ELF-1 (cell line): ENCODE measurements at regions not wholly inside any gene's neighbourhood (a gene's known extent, or its start where the extent isn't known, plus 50 kb on each side); places are given as distances from the start of the nearest gene placed in this dataset.

Experiments
- DNase-seq: peaks from one replicate; pipeline ENCODE4 v3.0.0-alpha.2; 2016; ENCODE audit warnings: low read depth, low spot score

DNA sequence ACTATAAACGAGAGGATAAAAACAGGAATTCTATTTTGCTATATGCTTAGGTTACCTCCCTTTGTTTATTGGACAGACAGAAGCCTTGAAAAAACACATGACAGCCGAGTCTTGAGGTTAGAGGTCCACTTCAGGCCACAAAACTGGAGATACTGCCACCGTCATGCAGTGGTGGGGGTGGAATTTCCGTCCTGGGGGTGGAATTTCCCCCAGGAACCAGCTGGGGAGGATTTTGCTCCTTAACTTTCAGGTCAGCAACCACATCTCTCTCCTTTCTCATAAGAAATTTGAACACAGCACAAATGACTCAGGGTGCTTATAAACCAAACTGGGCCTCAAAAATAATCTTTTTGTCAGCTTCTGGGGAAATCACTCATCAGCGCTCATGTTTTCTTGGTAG is 545.8 kb upstream of the ADAMTS9 start:
- DNase-seq: no peak

DNA sequence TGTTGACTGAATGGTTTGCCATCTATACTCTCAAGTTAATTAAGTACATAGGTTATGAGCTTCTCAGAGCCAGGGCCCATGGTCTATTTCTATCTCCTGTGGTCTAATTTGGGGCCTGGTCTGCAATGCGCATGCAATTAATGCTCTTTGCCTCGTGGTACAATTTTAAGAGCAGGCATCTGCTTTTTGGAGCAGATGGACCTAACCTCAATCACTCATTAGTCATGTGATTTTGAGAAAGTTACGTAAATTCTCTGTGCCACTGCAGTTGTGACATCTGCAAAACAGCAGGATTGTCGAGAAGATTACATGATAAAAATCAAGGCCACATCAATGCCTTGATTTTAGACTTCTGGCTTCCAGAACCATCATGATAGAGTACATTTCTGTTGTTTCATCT is 543.7 kb upstream of the ADAMTS9 start:
- DNase-seq: no peak

DNA sequence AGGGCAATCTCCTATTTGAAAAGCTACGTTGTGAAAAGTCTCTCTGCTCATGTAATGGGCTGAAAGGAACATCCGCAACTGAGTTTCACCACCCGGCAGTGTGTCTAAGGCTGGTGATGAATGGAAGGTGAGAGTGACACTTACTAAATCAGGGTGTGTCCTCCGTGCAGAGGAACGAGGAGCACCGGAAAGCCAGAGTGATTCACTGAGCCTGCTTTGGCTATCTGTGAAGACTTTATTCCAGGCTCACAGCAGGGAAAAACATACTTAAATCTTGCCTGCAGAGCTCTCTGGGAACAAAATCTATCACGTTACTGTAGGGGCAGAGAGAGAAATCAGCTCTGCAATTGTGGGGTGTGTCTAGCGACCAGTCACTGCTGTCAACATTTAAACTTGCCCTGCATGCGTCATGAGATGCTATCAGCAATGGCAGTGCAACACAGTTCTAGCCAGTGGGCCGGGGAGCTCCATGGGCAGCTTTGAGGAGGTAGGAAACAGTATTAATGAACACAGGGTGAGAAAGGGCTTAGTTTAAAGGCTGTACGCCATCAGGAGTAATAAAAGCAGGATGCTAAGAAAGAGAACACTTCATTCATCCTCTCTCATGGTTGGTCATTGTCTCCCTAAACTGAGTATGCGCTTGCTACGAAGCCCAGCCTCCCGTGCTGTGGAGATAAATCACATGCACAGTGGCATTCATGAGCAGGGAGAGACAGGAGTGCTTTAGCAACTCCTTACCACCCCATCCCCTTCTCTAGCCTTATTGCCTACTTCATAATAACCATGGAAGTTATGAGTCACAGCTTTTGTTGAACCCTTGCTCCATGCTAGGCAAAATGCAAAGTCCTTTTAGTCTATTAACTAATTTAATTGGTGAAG is 542.7 kb upstream of the ADAMTS9 start:
- DNase-seq: peak; percentile 31

DNA sequence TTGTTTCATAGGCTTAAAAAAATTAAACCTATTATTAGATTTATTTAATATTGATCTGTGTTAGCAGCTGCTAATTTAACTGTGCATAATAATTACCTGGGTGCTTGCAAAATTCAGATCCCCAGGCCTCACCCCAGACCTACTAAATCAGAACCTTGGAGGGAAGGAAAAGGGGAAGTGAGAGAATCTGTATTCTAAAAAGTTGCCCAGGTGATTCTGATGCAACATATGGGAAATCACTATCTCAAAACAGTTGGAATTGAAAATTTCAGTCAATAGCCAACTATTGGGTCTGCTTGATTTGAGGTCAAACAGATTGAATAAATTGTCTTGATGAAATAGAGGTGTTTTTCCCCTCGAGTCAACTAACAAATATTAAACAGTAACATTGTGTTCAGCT is 538.5 kb upstream of the ADAMTS9 start:
- DNase-seq: no peak

DNA sequence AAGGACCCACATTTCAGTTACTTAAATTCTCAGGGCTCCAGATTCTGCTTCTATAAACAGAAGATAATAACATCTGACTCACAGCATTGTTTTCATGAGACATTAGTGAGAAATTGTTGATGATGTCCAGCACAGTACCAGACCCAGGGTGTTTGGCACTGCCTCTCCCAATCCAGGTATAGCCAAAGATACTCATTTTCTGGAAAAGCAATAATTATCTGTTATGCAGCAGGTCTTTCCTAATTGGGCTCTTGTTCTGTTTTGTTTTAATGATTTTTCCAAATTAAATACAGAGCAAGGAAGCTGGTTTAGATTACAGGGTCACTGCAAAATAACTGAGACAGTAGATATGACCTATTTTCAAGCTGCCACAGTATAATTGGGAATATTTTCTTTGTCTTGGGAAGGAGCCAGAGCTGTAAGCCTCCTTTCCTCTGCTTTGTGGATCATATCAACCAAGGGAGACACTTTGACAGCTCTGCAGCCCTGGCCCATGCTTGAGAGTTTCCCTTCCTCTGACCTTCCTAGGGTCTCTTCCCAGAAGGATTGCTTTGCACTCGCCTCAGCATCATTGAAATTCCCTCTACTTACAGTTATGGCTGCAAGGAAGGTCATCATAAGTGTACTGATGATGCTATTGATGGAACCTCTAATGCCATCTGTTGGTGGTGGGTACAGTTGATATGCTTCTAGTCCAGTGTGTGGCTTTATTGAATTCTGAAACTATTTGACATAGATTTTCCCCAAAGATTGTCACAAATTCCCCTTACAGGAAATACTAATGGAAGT is 522.4 kb upstream of the ADAMTS9 start:
- no peak for DNase-seq

DNA sequence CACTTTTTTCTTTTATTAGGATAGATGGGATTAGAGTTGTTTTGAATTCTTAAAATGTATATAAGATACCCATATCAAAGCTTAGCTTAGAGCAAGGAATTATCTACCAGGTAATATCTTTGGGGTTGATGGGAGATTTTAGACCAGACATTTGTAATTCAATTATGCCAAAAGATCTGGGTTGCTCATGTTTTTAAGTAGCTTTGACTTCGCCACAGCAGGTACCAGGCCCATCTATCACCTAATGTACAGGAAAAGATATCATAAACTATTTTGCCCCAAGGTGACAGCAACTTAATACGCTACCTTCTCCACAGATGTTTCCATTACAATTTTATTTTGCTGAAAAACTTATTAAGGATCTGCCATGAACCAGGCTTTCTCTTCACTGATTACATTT is 514.6 kb upstream of the ADAMTS9 start:
- DNase-seq: no peak

DNA sequence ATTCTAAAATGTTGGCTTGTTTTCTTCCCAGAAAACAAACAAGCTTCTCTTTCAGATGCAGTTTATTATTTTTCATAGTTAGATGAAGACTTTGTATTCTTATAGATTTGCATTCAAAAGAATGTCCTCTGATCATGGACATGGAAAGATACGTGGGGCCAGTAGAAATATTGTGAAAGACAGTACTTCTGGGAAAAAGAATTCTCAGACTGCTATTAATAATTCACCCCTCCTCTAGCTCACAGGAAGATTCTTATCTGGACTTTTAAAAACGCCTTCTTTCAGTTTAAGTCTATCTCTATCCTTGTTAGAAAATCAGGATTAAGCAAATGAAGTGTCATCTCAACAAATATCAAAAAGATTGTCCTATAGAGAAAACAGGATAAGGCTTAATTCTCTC is 514.1 kb upstream of the ADAMTS9 start:
- DNase-seq: no peak

DNA sequence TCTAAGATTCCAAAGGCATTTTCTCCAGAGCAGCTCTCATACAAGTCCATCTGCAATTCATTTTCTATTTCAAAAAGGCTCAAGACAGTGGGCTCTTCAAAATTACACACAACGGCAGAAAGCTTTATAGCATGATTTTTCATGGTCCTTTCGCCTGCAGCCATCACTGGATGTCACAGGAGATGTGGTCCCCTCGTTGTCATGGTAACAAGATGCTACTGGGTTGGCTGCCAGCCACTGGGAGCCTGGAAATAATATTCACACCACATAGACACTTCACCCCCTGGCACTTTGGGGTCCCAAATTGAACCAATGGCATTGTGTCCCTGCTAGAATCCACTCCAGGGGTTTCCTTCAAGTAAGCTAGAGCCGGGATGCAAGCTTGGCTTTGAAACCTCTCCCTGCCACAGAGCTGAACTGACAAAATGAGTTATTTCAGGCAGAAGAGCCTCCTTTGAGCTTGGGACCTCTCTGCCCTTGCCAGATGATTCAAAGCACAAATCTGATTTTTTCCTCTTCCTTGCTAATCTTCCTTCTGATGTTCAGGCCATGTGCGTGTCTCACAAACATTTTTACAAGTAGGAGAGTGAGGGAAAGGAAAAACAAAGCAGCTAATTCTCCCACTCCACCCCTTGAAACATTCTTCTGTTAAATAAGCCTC is 512.6 kb upstream of the ADAMTS9 start:
- DNase-seq: no peak

DNA sequence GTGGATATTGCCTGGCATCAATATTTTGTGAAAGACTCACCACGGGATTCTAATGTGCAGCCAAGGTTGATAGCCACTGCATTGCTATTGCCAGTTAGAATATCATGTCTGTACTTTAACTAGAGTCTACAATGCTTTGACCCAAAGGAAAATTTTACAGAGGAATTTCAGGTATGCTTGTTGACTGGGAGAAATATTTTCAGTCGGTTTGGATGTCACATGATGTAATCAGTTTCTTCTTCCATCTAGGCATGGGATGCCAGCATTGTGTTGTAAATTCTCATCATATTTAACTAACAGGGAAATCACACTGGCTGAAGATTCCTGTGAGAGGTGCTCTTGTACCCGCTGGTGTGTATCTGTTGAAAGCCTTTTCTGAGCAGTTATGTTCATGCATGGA is 508.9 kb upstream of the ADAMTS9 start:
- no peak for DNase-seq

DNA sequence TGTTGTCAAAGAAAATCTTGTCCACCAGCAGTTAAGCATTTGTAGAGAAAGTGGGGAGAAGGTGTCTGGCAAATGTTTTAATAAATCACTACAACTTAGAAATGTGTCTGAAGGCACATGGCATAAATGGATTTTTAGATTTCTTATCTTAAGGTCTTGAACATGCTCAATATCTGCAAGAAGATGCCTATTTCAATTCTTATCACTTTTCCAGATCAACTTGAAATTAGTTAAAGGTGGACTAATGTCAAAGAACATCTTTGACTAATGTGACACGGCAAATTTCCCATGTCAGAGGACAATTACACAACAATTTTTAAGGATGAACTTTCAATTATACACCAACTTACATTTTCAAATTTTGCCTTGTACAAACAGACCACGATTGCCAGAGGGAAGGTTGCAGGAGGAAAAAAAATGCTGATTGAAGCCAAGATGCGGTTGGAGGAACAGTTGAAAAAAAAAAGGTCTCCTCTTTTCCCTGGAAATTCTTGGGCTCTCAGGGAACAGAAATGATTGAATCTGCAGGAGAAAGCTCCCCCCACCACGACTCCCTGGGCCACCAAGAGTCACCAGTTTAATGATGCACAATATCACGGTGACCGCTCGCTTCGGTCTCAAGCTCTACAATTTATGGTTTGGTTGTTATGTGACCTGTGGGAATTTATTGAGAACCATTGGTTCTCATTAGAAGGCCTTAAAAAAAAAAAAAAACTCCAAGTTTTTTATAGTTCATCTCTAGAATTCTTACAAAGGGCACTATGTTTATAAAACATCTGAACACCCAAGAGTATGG is 507.6 kb upstream of the ADAMTS9 start:
- DNase-seq: no peak

DNA sequence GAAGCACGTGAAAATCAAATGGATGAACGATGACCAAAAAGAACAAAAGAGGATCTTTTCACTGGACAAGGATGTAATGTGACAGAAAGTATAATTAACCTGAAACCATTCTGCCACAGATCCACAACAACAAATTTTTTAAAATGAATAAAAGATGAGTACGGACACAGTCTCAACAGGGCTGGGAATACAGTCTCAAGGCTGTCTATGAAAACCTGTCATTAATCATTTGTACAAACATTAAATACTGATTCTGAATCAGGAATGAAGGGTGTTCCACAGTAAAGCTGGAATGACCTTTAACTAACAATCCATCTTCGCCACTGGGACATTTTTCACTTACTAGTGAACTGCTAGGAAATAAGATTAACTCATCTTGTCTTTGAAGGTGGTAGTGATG is 506.9 kb upstream of the ADAMTS9 start:
- DNase-seq: no peak

DNA sequence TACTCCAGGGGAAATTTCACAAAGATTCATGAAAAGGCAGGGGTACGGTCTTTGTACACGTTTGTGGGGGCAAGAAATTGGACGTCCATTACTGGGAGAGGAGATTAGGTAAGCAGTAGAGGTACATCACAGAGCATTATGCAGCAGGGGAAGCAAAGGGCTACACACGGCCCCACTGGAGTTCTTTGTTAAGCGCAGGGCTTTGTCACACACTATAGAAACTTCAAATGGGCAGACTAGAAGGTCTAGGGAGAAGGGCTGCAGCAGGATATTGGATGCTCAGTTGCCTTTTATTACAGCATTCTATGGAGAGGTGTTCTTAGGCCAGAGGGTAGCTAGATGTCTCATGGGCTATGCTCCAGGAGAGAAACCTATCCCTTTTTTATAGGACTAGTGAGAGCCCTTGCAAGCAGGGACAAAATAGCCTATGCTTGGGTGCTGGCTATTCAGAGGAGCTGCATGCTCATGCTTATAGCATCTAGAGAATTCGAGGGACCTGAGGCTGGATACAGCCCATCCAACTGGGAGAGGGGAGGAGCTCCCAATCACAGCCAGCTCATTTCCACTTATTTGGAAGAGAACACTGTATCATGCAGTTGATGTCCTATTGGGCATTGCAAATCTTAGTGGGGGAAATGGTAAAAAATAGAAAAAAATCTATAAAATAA is 506.4 kb upstream of the ADAMTS9 start:
- DNase-seq: no peak

DNA sequence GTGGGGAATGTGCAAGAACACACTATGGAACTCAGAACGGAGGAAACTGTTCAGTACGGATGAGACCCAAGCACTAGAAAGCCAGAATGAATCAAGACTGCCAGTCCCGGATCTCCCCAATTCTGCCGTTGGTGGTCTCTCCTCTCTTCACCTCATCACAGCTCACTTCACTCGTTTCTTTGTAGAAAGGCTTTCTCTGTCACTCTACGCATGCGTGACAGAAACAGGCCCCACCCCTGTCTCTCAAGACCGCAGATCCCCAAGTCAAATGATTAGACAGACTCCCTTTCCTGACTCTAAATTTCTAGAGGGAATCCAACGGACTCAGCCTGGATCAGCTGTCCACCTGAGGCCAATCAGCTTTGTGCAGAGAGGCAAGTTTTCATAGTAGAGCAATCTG is 505.7 kb upstream of the ADAMTS9 start:
- no peak for DNase-seq

DNA sequence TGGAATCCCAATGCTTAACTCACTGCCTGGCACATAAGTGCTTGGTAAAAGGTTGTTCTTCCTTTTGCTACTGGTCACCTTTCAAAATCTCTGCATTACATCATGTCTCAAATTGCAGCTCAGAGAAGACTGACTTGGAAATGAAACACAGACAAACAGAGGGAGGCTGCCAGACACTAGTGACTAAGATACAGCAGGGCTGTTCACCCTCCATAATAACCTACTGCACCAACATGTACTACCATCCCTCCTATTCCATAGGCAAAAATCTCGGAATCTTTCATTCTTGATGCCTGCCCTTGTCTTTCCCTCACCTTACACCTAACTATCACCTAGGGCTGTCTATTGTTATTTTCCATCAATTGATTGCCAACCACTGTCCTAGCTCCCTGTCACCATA is 502.3 kb upstream of the ADAMTS9 start:
- no peak for DNase-seq

DNA sequence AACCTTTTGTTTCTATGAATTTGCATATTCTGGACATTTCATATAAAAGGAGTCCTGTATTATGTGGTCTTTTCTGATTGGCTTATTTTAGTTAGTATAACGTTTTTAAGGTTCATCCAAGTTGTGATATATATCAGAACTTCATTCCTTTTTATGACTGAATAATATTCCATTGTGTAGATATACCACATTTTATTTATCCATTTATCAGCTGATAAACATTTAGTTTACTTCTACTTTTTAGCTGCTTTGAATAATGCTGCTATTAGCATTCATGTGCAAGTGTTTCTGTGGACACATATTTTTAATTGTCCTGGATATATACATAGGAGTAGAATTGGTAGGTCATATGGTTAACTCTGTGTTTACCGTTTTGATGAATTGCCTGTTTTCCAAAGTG is 498.5 kb upstream of the ADAMTS9 start:
- DNase-seq: no peak

DNA sequence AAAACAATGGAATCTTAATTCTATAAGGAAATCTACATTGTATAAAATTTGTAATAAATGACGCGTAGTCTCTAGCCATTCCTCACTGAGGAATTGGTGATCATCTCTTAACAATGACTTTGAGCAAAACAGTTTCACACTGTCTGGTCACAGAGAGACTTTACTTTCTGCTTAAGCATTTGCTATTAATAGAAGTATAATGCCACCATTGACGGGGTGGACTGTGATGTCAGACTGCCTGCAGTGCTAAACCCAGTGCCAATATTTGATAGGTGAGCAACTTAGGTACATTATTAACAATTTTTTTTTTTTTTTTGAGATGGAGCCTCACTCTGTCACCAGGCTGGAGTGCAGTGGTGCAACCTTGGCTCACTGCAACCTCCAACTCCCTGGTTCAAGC is 494.9 kb upstream of the ADAMTS9 start:
- no peak for DNase-seq

DNA sequence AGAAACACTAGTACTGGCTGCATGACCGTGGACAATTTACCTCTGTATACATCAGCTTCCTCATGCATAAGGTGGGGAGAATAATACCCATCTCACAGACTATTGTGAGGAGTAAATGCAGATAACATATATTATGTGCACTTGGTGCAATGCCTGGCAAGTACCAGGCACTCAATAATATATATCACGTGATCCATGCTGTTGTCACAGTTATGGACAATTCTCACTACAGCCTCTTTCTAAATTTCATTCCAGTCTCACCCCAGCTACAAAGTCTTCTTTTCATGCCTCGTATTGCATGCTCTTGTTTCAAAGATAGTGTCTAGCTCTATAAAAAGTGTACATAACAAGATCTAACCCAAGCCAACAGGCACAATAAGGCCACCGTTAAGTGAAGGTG is 494.3 kb upstream of the ADAMTS9 start:
- no peak for DNase-seq

DNA sequence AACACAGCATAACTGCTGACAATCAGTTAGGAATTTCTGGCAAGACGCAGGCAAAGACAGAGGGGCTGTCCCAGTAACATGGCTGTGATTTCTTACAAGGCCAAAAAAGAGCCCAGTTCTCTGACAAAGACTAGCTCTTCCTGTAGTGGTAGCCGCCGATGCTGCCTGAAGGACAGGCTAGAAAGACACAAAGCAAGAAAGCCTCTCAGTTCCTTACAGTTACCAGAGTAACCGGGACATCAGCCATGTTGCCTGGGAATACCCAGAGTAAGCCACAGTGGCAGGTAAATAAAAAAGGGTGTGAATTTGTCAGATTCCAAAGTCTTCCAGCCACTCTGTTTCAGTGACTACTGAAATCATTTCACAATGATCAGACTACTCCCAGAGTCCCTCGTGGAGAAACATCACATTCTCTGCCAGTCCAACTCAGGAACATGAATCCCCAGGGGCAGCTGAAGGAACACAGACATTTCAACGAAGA is 493.6 kb upstream of the ADAMTS9 start:
- DNase-seq: no peak

DNA sequence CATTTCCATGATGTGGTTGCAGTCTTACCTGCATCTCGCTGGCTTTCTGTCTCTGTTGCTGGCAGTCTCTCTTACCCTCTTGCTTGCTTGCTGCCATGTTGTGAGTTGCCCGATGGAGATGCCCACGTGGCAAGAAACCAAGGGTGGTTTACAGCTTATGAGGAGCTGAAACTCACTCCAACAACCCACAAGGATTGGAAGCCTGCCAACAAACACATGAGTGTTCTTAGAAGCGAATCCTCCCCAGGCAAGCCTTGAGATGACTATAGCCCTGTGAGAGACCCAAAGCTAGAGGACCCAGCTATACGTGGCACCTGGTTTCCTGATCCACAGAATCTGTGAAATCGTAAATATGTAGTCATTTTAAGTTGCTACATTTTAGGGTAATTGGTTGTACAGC is 490.9 kb upstream of the ADAMTS9 start:
- no peak for DNase-seq

DNA sequence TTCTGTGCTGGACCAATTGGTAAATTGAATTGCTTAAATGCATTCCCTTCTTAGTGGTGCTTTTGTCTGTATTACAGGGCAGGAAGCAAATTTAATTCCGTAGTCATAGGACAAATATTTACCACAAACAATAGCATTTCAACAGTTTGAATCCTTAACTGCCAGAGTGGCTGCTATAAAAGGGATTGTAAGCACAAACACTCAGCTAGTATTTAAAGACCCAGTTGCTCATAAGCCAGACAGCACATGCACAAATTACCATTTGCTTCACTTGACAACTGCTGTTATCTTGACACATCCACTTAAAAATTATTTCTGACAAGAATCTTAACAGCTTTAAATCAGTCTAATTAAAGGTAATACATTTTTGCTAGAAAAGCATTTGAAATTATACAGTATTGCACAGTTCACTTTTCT is 490.2 kb upstream of the ADAMTS9 start:
- DNase-seq: no peak

DNA sequence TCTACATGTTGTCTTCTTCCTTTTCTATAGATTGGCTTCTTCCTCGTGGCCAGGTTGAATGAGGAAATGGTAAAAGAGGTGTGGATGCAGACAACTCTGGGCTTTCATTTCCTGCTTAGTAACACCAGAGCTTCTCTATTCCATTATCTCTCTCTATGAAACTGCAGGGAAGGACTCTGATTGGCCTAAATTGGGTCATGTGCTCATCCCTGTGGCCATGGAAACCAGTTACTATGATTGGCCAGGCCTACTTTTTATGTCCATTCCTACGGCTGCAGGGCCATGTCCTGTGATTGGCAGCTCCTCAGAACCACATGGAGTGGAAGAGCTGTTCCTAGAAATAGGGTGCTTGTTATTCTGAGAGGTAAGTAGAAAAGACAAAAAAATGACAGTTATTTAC is 486.9 kb upstream of the ADAMTS9 start:
- no peak for DNase-seq
